22Rv1 (cell line): ENCODE measurements at regions not wholly inside any gene's neighbourhood (a gene's known extent, or its start where the extent isn't known, plus 50 kb on each side); places are given as distances from the start of the nearest gene placed in this dataset.

Experiments
- H3K27ac ChIP-seq: fragments of 450-650 bp; 2 replicates; pipeline ENCODE4 v1.5.1; 2017
- ZFX ChIP-seq: fragments of 450-650 bp; IDR thresholded peaks from 2 replicates; pipeline ENCODE4 v1.6.1; 2017; ENCODE audit warnings: antibody characterized with exemption, borderline replicate concordance
- TF ChIP-seq, protein P1 (sequence below): fragments of 450-650 bp; IDR thresholded peaks from 2 replicates; pipeline ENCODE4 v1.5.1; 2017; ENCODE audit warnings: mild to moderate bottlenecking

DNA sequence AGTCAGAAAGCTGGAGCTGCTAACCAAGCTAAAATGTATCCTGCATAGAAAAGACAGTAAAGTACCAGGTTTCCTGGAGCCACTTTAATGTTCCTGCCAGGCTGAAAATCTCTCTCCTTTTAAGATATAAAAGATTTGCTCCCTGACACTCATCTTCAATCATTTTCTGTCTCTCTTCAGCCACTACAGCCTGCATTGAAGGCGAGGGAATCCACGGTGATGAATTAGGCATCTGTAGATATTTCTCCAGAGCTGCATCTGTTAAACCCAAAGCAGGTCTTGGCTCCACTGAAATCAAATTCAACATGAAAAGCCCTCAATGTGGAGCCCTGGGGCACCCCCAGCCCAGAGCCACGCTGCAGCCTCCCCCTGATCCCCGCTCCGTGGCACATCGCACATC, 94.7 kb upstream of the CRHR1 start:
- H3K27ac ChIP-seq, result no peak overlapping the region
- no peak for TF ChIP-seq ZFX
- TF ChIP-seq, protein P1, sequence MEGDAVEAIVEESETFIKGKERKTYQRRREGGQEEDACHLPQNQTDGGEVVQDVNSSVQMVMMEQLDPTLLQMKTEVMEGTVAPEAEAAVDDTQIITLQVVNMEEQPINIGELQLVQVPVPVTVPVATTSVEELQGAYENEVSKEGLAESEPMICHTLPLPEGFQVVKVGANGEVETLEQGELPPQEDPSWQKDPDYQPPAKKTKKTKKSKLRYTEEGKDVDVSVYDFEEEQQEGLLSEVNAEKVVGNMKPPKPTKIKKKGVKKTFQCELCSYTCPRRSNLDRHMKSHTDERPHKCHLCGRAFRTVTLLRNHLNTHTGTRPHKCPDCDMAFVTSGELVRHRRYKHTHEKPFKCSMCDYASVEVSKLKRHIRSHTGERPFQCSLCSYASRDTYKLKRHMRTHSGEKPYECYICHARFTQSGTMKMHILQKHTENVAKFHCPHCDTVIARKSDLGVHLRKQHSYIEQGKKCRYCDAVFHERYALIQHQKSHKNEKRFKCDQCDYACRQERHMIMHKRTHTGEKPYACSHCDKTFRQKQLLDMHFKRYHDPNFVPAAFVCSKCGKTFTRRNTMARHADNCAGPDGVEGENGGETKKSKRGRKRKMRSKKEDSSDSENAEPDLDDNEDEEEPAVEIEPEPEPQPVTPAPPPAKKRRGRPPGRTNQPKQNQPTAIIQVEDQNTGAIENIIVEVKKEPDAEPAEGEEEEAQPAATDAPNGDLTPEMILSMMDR, result no peak

DNA sequence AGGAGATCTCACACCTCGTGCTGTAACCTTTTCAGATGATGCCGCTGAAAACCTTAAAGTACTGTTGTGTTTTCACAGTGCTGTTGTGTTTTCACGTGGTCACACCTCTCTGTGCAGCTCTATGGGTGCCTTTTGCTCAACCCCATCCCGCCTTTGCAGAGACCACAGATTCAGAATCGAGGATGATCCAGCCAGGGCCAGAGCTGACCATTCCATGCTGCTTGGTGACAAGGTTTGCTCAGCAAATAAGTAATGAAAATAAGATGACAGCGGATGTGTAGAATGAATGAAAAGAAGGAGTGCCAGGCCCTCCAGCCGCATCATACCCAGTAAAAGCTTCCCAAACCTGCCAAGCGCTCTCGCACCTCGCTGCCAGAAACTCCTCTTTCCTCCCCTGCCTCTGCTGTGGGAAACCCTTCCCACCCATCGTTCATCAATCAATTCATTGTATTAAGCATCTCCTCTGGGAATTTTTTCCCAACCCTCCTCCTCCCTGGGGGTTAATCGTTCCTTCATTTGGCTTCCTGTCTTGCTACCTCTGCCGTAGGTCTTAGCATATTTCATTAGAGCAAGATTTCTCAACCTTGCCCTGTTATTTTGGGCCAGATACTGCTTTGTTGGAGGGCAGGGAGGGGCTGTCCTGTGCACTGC, 93.4 kb upstream of the CRHR1 start:
- TF ChIP-seq, protein P1, result no peak
- no peak for TF ChIP-seq ZFX
- no peak overlapping the region for H3K27ac ChIP-seq

GRCh38 chr17:45692661-45693060, 91.5 kb upstream of the CRHR1 start:
- no peak overlapping the region for H3K27ac ChIP-seq
- TF ChIP-seq, protein P1, result no peak
- no peak for TF ChIP-seq ZFX

DNA sequence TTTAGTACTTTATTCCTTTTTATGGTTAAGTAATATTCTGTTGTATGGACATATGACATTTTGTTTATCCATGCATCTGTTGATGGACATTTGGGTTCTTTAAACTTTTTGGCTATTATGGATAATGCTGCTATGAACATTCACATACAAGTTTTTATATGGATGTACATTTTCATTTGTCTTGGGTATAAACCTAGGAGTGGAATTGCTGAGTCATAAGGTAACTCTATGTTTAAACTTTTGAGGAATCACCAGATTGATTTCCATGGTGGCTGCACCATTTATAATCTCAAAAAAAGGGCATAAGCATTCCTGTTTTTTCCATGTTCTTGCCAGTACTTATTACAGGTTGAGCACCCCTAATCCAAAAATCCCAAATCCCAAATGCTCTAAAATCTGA, 90.3 kb upstream of the CRHR1 start:
- no peak for TF ChIP-seq ZFX
- TF ChIP-seq, protein P1, result no peak
- no peak overlapping the region for H3K27ac ChIP-seq

- TF ChIP-seq ZFX, result no peak
- no peak overlapping the region for H3K27ac ChIP-seq
Measured at GRCh38 chr17:45696442-45696841, 87.7 kb upstream of the CRHR1 start.

DNA sequence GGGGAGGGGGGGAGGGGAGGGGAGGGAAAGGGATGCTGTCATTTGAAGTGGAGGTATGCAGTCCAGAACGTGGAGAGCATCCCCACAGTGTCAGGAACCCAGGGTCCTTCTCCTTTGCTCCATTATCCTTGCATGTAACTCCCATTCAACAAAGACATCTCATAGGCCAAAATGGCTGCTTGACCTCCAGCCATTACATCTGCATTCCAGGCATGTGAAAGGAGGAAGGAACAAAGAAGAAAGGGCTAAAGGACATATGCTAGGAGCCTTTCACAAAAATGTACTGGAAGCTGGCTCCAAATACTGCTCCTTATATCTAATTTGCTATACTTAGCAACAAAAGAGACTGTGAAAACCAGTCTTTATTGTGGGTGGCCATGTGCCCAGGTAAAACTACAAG, 87.0 kb upstream of the CRHR1 start:
- H3K27ac ChIP-seq, result no peak overlapping the region
- TF ChIP-seq ZFX, result no peak
- TF ChIP-seq, protein P1, result no peak

DNA sequence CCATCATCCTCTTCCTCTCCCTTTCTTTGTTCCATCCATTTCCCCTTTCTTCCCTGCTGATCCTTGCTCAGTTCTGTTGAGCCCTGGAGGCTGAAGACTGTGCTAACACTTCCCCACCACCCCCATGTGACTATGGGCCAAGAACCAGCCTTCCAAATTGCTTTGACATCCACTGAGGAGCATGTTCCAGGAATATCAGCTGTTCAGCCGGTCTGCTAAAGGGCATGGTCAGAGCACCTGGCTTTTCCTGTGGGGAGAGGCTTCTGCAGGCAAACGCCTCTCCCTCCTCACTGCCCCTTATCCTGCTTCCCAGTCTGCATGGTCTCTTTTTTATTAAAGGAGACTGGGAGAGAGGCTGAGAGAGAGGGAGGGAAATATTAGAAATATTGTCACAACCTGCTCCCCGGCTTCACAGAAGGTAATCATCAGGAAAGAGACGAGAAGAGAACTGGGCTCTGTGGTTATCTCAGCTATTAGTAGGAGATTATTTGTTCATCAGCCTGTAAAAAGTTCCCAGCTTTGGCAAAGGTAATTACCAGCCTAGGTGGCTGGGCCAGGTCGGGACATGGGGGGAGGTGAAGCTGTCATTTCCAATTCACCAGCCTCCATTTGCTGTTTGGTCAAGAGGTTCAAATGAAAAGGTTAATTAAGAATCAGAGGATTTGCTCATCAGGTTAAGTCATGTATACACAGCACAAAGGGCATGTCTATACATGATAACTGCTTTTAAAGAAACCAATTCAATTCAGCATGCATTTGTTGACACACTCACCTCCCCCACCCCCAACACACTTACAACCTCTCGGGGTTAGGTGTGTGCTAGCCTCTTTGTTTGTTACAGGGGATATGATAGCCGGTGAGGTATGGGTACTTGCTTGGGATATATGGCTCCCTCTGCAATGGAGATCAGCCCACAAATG, 83.7 kb upstream of the CRHR1 start:
- H3K27ac ChIP-seq, result no peak overlapping the region
- TF ChIP-seq, protein P1, result no peak
- no peak for TF ChIP-seq ZFX
